HepG2 (cell line): ENCODE measurements at regions not wholly inside any gene's neighbourhood (a gene's known extent, or its start where the extent isn't known, plus 50 kb on each side); places are given as distances from the start of the nearest gene placed in this dataset.

ENCODE experiments used
- ATF7 ChIP-seq, 2 experiments: fragments of 450-650 bp in 1 of 2; sonication (generic) in 1 of 2; formaldehyde crosslinking in 1 of 2; IDR thresholded peaks; 2 replicates each; pipeline versions ENCODE4 v1.4.0 to v1.6.1; 2016 to 2020; ENCODE audit warnings: antibody characterized with exemption in 1 of 2, mild to moderate bottlenecking in 1 of 2, missing genetic modification reagents in 1 of 2
- CENPX ChIP-seq: sonication (generic); formaldehyde crosslinking; IDR thresholded peaks from 2 replicates; pipeline ENCODE4 v1.9.0; 2021; ENCODE audit warnings: mild to moderate bottlenecking, missing genetic modification reagents, moderate library complexity
- CREM ChIP-seq, 2 experiments: sonication (generic) in 1 of 2; formaldehyde crosslinking in 1 of 2; IDR thresholded peaks; 2 replicates each; pipeline versions ENCODE4 v1.4.0 to v1.6.1; 2016 to 2020; ENCODE audit warnings: antibody characterized with exemption in 1 of 2, mild to moderate bottlenecking in 1 of 2, missing genetic modification reagents in 1 of 2
- DPF2 ChIP-seq: sonication (generic); formaldehyde crosslinking; IDR thresholded peaks from 2 replicates; pipeline ENCODE4 v1.4.0; 2020; ENCODE audit warnings: mild to moderate bottlenecking, low read depth, missing genetic modification reagents, borderline replicate concordance
- GABPB1 ChIP-seq: IDR thresholded peaks from 2 replicates; pipeline ENCODE4 v1.6.1; 2016; ENCODE audit warnings: mild to moderate bottlenecking, missing genetic modification reagents, moderate library complexity, missing compliant biosample characterization
- RFX1 ChIP-seq: fragments of 450-650 bp; IDR thresholded peaks from 2 replicates; pipeline ENCODE4 v1.6.1; 2017
- ZNF484 ChIP-seq: sonication (generic); formaldehyde crosslinking; IDR thresholded peaks from 2 replicates; pipeline ENCODE4 v1.5.1; 2020; ENCODE audit warnings: mild to moderate bottlenecking, low read depth, missing genetic modification reagents, borderline replicate concordance
- ZNF550 ChIP-seq: sonication (generic); formaldehyde crosslinking; IDR thresholded peaks from 2 replicates; pipeline ENCODE4 v1.4.0; 2020; ENCODE audit warnings: mild to moderate bottlenecking, missing genetic modification reagents, borderline replicate concordance
- ZNF556 ChIP-seq: sonication (generic); formaldehyde crosslinking; IDR thresholded peaks from 2 replicates; pipeline ENCODE4 v1.4.0; 2020; ENCODE audit warnings: mild to moderate bottlenecking, missing genetic modification reagents, borderline replicate concordance
- TF ChIP-seq, protein P1 (sequence below): sonication (generic); formaldehyde crosslinking; IDR thresholded peaks from 2 replicates; pipeline ENCODE4 v1.4.0; 2020; ENCODE audit warnings: low read depth, mild to moderate bottlenecking, missing genetic modification reagents
- TF ChIP-seq, protein P2 (sequence below): sonication (generic); formaldehyde crosslinking; IDR thresholded peaks from 2 replicates; pipeline ENCODE4 v1.4.0; 2020; ENCODE audit warnings: missing genetic modification reagents, borderline replicate concordance

DNA sequence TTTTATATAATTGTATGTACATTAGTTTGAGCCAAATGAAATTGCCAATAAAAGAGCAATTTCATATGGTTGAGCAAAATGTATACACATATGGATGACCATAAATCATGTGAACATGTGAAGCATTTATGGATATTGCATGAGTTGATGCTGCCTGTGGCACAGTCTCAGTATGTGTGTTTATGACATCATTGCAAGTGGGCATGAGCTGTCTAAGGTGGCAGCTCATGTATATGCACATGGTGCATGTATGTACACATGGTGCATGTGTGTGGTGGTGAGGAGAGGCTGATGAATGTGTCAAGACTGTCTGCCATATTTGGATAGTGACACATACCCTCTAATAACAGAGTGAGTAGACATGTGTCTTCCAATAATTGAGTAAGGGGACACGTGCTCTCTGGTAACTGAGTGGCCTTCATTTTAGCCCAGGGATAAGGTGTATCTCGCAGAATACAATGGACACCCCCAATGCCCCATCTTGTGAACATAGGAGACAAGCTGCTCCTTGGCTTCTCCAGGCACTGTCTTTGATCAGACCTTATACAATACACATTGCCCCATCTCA lies 208.8 kb downstream of the DHX35 start (continued):
- TF ChIP-seq ATF7 (IDR thresholded peaks at IDR 0.05) (peak; percentile 90), ATF7 (CRISPR knock-in tag; IDR thresholded peaks at IDR 0.05) (no peak), GABPB1 (no peak), ZNF550 (CRISPR knock-in tag) (no peak), CENPX (no peak), CREM (IDR thresholded peaks at IDR 0.05) (no peak), CREM (CRISPR knock-in tag; IDR thresholded peaks at IDR 0.05) (no peak), RFX1 (no peak), DPF2 (CRISPR knock-in tag) (no peak), ZNF484 (CRISPR knock-in tag) (no peak), ZNF556 (CRISPR knock-in tag) (no peak)
- TF ChIP-seq, protein P1, sequence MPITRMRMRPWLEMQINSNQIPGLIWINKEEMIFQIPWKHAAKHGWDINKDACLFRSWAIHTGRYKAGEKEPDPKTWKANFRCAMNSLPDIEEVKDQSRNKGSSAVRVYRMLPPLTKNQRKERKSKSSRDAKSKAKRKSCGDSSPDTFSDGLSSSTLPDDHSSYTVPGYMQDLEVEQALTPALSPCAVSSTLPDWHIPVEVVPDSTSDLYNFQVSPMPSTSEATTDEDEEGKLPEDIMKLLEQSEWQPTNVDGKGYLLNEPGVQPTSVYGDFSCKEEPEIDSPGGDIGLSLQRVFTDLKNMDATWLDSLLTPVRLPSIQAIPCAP (CRISPR knock-in tag) = no peak
- TF ChIP-seq, protein P2, sequence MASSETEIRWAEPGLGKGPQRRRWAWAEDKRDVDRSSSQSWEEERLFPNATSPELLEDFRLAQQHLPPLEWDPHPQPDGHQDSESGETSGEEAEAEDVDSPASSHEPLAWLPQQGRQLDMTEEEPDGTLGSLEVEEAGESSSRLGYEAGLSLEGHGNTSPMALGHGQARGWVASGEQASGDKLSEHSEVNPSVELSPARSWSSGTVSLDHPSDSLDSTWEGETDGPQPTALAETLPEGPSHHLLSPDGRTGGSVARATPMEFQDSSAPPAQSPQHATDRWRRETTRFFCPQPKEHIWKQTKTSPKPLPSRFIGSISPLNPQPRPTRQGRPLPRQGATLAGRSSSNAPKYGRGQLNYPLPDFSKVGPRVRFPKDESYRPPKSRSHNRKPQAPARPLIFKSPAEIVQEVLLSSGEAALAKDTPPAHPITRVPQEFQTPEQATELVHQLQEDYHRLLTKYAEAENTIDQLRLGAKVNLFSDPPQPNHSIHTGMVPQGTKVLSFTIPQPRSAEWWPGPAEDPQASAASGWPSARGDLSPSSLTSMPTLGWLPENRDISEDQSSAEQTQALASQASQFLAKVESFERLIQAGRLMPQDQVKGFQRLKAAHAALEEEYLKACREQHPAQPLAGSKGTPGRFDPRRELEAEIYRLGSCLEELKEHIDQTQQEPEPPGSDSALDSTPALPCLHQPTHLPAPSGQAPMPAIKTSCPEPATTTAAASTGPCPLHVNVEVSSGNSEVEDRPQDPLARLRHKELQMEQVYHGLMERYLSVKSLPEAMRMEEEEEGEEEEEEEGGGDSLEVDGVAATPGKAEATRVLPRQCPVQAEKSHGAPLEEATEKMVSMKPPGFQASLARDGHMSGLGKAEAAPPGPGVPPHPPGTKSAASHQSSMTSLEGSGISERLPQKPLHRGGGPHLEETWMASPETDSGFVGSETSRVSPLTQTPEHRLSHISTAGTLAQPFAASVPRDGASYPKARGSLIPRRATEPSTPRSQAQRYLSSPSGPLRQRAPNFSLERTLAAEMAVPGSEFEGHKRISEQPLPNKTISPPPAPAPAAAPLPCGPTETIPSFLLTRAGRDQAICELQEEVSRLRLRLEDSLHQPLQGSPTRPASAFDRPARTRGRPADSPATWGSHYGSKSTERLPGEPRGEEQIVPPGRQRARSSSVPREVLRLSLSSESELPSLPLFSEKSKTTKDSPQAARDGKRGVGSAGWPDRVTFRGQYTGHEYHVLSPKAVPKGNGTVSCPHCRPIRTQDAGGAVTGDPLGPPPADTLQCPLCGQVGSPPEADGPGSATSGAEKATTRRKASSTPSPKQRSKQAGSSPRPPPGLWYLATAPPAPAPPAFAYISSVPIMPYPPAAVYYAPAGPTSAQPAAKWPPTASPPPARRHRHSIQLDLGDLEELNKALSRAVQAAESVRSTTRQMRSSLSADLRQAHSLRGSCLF (CRISPR knock-in tag) = no peak
